HepG2 (cell line): ENCODE measurements at regions not wholly inside any gene's neighbourhood (a gene's known extent, or its start where the extent isn't known, plus 50 kb on each side); places are given as distances from the start of the nearest gene placed in this dataset.

Experiments
- ATAC-seq: fragments of 200-7000 bp; cut with Tn5 transposase; 3 replicates; pipeline ENCODE4 v1.9.1; 2020; ENCODE audit warnings: mild to moderate bottlenecking, moderate library complexity
- BruUV-seq: library from RNA; stranded (reverse); fragments of 400-500 nt; replicated peaks from 2 replicates; lab custom pipeline; 2021; lab: Mats Ljungman, UMichigan
- CTCF ChIA-PET: fragments of 300-600 bp; formaldehyde crosslinking; extraction: SDS; loops from one replicate; lab custom pipeline; 2021; ENCODE audit warnings: low total read pairs, inconsistent platforms, low intra/inter-chr PET ratio; lab: Yijun Ruan, JAX
- POLR2A ChIA-PET: fragments of 350-600 bp; sonication (Branson Sonifier 250); formaldehyde crosslinking; loops from one replicate; lab custom pipeline; 2020; ENCODE audit warnings: antibody characterized with exemption, inconsistent platforms; lab: Yijun Ruan, JAX
- DNase-seq: peaks from one replicate; pipeline ENCODE4 v3.0.0-alpha.2; 2015; ENCODE audit warnings: low spot score
- FAIRE-seq: peaks from 3 replicates; lab custom pipeline; 2011; peaks lifted over from hg19 to GRCh38; lab: Jason Lieb, UNC
- H2AFZ ChIP-seq: one replicate; pipeline ENCODE4 v1.6.1; 2011; ENCODE audit warnings: low read length, inconsistent platforms
- H3K27ac ChIP-seq: fragments of 300-600 bp; 3 replicates; pipeline ENCODE4 v1.8.0; 2011; ENCODE audit warnings: mixed run types, mild to moderate bottlenecking, mixed read lengths, low read length, inconsistent platforms; ENCODE audit not compliant: insufficient read depth; ENCODE audit errors: extremely low read length
- H3K27me3 ChIP-seq, 2 experiments: fragments of 200-600 bp in 1 of 2; 2 replicates in 1 of 2; 3 replicates in 1 of 2; pipeline versions ENCODE4 v1.6.0 to v1.8.0; 2011; ENCODE audit warnings: low read length in 2 of 2, mild to moderate bottlenecking in 2 of 2, moderate library complexity in 2 of 2, inconsistent platforms in 1 of 2; ENCODE audit not compliant: insufficient read depth in 2 of 2, control insufficient read depth in 1 of 2
- H3K36me3 ChIP-seq, 2 experiments: fragments of 200-600 bp in 1 of 2; replicated peaks in 1 of 2; 2 replicates in 1 of 2; 3 replicates in 1 of 2; pipeline versions ENCODE4 v1.5.1 to v1.8.0; 2011; ENCODE audit warnings: low read length in 2 of 2, inconsistent platforms in 1 of 2; ENCODE audit not compliant: insufficient read depth in 2 of 2, control insufficient read depth in 1 of 2
- H3K4me1 ChIP-seq: 2 replicates; pipeline ENCODE4 v1.5.1; 2012; ENCODE audit warnings: low read length, inconsistent platforms; ENCODE audit not compliant: insufficient read depth
- H3K4me2 ChIP-seq: 2 replicates; pipeline ENCODE4 v1.6.0; 2011; ENCODE audit warnings: low read depth, low read length, inconsistent platforms
- H3K4me3 ChIP-seq, 3 experiments: fragments of 200-600 bp in 1 of 3; sonication (generic), shearing (Covaris generic) in 1 of 3; replicated peaks in 1 of 3; 2 replicates each; pipeline ENCODE4 v1.5.1; 2011 to 2016; ENCODE audit warnings: low read length in 3 of 3, inconsistent platforms in 2 of 3, low read depth in 2 of 3, mild to moderate bottlenecking in 2 of 3, control low read depth in 1 of 3, mixed read lengths in 1 of 3; ENCODE audit not compliant: insufficient read depth in 1 of 3
- H3K79me2 ChIP-seq: one replicate; pipeline ENCODE4 v1.6.1; 2011; ENCODE audit warnings: low read length, inconsistent platforms; ENCODE audit not compliant: insufficient read depth
- H3K9ac ChIP-seq: 2 replicates; pipeline ENCODE4 v1.6.0; 2011; ENCODE audit warnings: mild to moderate bottlenecking, low read depth, low read length, inconsistent platforms; ENCODE audit not compliant: insufficient read depth
- H3K9me3 ChIP-seq: 2 replicates; pipeline ENCODE4 v1.5.1; 2012; ENCODE audit warnings: mild to moderate bottlenecking, low read length
- H4K20me1 ChIP-seq: 2 replicates; pipeline ENCODE4 v1.6.0; 2011; ENCODE audit warnings: inconsistent platforms, mild to moderate bottlenecking, low read length, moderate library complexity; ENCODE audit not compliant: insufficient read depth
- CEBPB ChIP-seq: IDR thresholded peaks from 2 replicates; pipeline ENCODE4 v1.6.1; 2011; ENCODE audit warnings: low read depth, low read length, improper control_type of control experiment, borderline replicate concordance
- CEBPG ChIP-seq: IDR thresholded peaks from 2 replicates; pipeline ENCODE4 v1.6.1; 2016
- ETV5 ChIP-seq: IDR thresholded peaks from 2 replicates; pipeline ENCODE4 v1.6.1; 2018; ENCODE audit warnings: missing biosample characterization, missing genetic modification reagents, inconsistent platforms, borderline replicate concordance
- GABPB1 ChIP-seq: IDR thresholded peaks from 2 replicates; pipeline ENCODE4 v1.6.1; 2016; ENCODE audit warnings: mild to moderate bottlenecking, missing genetic modification reagents, moderate library complexity, missing compliant biosample characterization
- RARA ChIP-seq: IDR thresholded peaks from 2 replicates; pipeline ENCODE4 v1.6.1; 2016; ENCODE audit warnings: missing genetic modification reagents, missing compliant biosample characterization
- SALL1 ChIP-seq: sonication (generic); formaldehyde crosslinking; IDR thresholded peaks from 2 replicates; pipeline ENCODE4 v1.8.0; 2022; ENCODE audit warnings: mild to moderate bottlenecking, missing genetic modification reagents
- TIGD3 ChIP-seq: sonication (generic); formaldehyde crosslinking; IDR thresholded peaks from 2 replicates; pipeline ENCODE4 v1.5.1; 2020; ENCODE audit warnings: mild to moderate bottlenecking, missing genetic modification reagents, borderline replicate concordance
- ZNF205 ChIP-seq: IDR thresholded peaks from 2 replicates; pipeline ENCODE4 v1.6.1; 2018; ENCODE audit warnings: missing biosample characterization, missing genetic modification reagents
- ZNF362 ChIP-seq: sonication (generic); formaldehyde crosslinking; IDR thresholded peaks from 2 replicates; pipeline ENCODE4 v1.4.0; 2020; ENCODE audit warnings: missing genetic modification reagents, mild to moderate bottlenecking, borderline replicate concordance
- ZNF788 ChIP-seq: sonication (generic); formaldehyde crosslinking; IDR thresholded peaks from 2 replicates; pipeline ENCODE4 v1.5.0; 2020; ENCODE audit warnings: mild to moderate bottlenecking, missing genetic modification reagents, borderline replicate concordance
- ZNF790 ChIP-seq: sonication (generic); formaldehyde crosslinking; IDR thresholded peaks from 2 replicates; pipeline ENCODE4 v1.8.0; 2022; ENCODE audit warnings: missing genetic modification reagents, mild to moderate bottlenecking, borderline replicate concordance
- ZSCAN30 ChIP-seq: sonication (generic); formaldehyde crosslinking; IDR thresholded peaks from 2 replicates; pipeline ENCODE4 v1.5.0; 2020; ENCODE audit warnings: mild to moderate bottlenecking, missing genetic modification reagents
- WGBS: methylation state at CpG from one replicate; pipeline ENCODE4 v1.1.6; 2017; ENCODE audit warnings: low lambda C conversion rate; 5-methylcytosine and 5-hydroxymethylcytosine counted together
- in situ Hi-C: cut with HindIII; loops from 2 replicates; pipeline ENCODE4 v1.10.0; 2017; ENCODE audit warnings: low pct_unique_long_range_greater_than_20kb; ENCODE audit not compliant: extremely low pct_ligation_motif_present
- intact Hi-C: fragments of 100-400 bp; cut with micrococcal nuclease; formaldehyde crosslinking; loops from one replicate; pipeline ENCODE4 v1.10.0; 2022; ENCODE audit not compliant: unreplicated experiment
- TF ChIP-seq, protein P1 (sequence below): sonication (generic); formaldehyde crosslinking; IDR thresholded peaks from 2 replicates; pipeline ENCODE4 v1.4.0; 2020; ENCODE audit warnings: missing genetic modification reagents
- TF ChIP-seq, protein P2 (sequence below): sonication (generic); formaldehyde crosslinking; IDR thresholded peaks from 2 replicates; pipeline ENCODE4 v1.9.0; 2021; ENCODE audit warnings: missing genetic modification reagents, mild to moderate bottlenecking, borderline replicate concordance

DNA sequence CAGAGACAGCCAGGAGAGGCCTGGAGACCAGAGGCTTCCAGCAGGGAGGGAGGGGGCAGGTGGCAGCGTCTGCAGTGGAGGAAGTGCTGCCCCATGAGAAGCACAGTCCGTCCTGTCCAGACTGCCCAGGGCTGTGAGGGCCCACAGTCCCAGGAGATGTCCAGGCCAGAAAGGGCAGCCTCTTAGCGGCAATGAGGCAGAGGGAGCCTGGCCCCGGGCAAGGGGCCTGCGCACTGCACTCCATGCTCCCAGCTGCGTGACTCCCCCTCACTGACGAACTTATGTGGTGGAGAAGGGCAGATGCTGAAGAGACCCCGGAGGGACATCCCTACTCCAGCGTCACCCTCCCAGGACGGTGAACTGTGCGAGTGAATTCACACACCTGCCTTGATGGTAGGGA is 115.3 kb downstream of the SOX1 start (continued):
- TF ChIP-seq, protein P1, sequence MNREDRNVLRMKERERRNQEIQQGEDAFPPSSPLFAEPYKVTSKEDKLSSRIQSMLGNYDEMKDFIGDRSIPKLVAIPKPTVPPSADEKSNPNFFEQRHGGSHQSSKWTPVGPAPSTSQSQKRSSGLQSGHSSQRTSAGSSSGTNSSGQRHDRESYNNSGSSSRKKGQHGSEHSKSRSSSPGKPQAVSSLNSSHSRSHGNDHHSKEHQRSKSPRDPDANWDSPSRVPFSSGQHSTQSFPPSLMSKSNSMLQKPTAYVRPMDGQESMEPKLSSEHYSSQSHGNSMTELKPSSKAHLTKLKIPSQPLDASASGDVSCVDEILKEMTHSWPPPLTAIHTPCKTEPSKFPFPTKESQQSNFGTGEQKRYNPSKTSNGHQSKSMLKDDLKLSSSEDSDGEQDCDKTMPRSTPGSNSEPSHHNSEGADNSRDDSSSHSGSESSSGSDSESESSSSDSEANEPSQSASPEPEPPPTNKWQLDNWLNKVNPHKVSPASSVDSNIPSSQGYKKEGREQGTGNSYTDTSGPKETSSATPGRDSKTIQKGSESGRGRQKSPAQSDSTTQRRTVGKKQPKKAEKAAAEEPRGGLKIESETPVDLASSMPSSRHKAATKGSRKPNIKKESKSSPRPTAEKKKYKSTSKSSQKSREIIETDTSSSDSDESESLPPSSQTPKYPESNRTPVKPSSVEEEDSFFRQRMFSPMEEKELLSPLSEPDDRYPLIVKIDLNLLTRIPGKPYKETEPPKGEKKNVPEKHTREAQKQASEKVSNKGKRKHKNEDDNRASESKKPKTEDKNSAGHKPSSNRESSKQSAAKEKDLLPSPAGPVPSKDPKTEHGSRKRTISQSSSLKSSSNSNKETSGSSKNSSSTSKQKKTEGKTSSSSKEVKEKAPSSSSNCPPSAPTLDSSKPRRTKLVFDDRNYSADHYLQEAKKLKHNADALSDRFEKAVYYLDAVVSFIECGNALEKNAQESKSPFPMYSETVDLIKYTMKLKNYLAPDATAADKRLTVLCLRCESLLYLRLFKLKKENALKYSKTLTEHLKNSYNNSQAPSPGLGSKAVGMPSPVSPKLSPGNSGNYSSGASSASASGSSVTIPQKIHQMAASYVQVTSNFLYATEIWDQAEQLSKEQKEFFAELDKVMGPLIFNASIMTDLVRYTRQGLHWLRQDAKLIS (CRISPR knock-in tag) = no peak
- TF ChIP-seq ZNF362 (CRISPR knock-in tag) = no peak
- TF ChIP-seq, all 625 proteins: peak for 0

DNA sequence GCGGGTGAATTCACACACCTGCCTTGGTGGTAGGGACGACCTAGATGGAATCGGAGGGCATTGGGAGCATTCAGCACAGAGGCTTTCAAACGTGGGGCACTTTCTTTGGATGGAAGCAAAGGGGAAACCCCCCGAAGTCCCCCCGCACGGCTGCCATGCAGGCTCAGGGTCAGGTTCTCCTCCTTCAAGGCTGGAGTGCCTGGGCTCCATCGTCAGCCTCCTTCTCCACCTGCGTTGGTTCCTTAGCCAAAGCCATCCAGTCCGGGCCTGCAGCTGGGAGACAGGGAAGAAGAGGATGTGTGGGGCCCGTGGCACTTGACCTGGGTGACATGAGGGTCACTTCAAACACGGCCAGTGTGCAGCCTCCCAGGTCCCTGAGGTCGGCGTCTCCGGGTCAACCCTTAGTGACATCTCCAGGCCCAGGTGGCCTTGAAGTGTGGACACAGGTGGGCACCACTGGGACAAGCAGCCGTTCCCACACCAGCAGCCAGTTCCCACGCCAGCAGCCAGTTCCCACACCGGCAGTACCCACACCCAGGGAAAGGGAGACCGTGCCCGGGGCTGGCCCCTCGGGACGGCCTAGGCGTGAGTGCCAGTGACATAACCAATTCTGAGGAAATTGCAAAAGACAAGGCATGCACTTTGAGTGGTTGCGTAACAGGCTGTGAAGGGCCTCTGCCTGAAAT is 116.0 kb downstream of the SOX1 start:
- ATAC-seq = peak; percentile 25; the same call in 1 of the 3 replicates
- no peaks in the 10 kb centered on the region for H3K79me2 ChIP-seq
- in situ Hi-C loops (no loop called here), intact Hi-C loops (no loop called here)
- H4K20me1 ChIP-seq = no peaks in the 10 kb centered on the region
- no TSS peak for BruUV-seq
- no peaks in the 10 kb centered on the region for H3K36me3 ChIP-seq
- FAIRE-seq = no peak
- DNase-seq = peak; percentile 10
- CTCF ChIA-PET = no interaction called here
- TF ChIP-seq ZNF790 (CRISPR knock-in tag) (no peak), ZNF205 (CRISPR knock-in tag) (0 out of 2 replicates have a peak, but pooled peaks have one; percentile 31), CEBPB (peak; percentile 96), GABPB1 (CRISPR knock-in tag) (peak; percentile 19; the same call in 1 of the 2 replicates), ZSCAN30 (CRISPR knock-in tag) (no peak), ETV5 (CRISPR knock-in tag) (peak; percentile 36; the same call in 1 of the 2 replicates), TIGD3 (CRISPR knock-in tag) (no peak), ZNF788 (CRISPR knock-in tag) (0 out of 2 replicates have a peak, but pooled peaks have one; percentile 27), SALL1 (0 out of 2 replicates have a peak, but pooled peaks have one; percentile 20), CEBPG (CRISPR knock-in tag) (peak; percentile 85), RARA (0 out of 2 replicates have a peak, but pooled peaks have one; percentile 16)
- TF ChIP-seq, protein P2, sequence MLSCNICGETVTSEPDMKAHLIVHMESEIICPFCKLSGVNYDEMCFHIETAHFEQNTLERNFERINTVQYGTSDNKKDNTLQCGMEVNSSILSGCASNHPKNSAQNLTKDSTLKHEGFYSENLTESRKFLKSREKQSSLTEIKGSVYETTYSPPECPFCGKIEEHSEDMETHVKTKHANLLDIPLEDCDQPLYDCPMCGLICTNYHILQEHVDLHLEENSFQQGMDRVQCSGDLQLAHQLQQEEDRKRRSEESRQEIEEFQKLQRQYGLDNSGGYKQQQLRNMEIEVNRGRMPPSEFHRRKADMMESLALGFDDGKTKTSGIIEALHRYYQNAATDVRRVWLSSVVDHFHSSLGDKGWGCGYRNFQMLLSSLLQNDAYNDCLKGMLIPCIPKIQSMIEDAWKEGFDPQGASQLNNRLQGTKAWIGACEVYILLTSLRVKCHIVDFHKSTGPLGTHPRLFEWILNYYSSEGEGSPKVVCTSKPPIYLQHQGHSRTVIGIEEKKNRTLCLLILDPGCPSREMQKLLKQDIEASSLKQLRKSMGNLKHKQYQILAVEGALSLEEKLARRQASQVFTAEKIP = no peak
- TF ChIP-seq, all 625 proteins: peak for 8
- H3K4me1 ChIP-seq = no peaks in the 10 kb centered on the region
- H3K9me3 ChIP-seq = no peaks in the 10 kb centered on the region
- H2AFZ ChIP-seq = no peak overlapping the region
- H3K27ac ChIP-seq = no peak overlapping the region
- POLR2A ChIA-PET = no interaction called here
- WGBS = 48% methylated on average over 4 of the region's 24 CpGs
- H3K4me3 ChIP-seq = no peak overlapping the region
- H3K9ac ChIP-seq = no peak overlapping the region
- H3K4me2 ChIP-seq = no peak overlapping the region
- H3K27me3 ChIP-seq = peaks cover 4 to 23% of the 10 kb centered on the region in 2 experiments; a peak in 4 of 5 replicates
